H1 (cell line): ENCODE measurements at regions not wholly inside any gene's neighbourhood (a gene's known extent, or its start where the extent isn't known, plus 50 kb on each side); places are given as distances from the start of the nearest gene placed in this dataset.

Source experiments
- CTCF ChIA-PET: fragments of 300-600 bp; sonication (Branson Sonifier 250); formaldehyde crosslinking; loops from one replicate; lab custom pipeline; 2021; ENCODE audit not compliant: partially characterized antibody; lab: Charles Lee
- POLR2A ChIA-PET: fragments of 300-600 bp; sonication (Branson Sonifier 250); formaldehyde crosslinking; loops from one replicate; lab custom pipeline; 2021; ENCODE audit warnings: inconsistent platforms; ENCODE audit not compliant: partially characterized antibody; lab: Charles Lee
- DNase-seq, 2 experiments: peaks; one replicate each; pipeline versions ENCODE4 v3.0.0 to v3.0.0-alpha.2; 2010 to 2022; ENCODE audit warnings: low spot score in 2 of 2, low read depth in 1 of 2, mixed read lengths in 1 of 2
- FAIRE-seq: peaks from 2 replicates; lab custom pipeline; 2011; peaks lifted over from hg19 to GRCh38; lab: Jason Lieb, UNC
- H2AFZ ChIP-seq: 2 replicates; pipeline ENCODE4 v1.8.1; 2012; ENCODE audit warnings: low read length, inconsistent platforms
- H2AK5ac ChIP-seq: 2 replicates; pipeline ENCODE4 v1.6.1; 2013; ENCODE audit warnings: low read depth, low read length
- H2BK120ac ChIP-seq: replicated peaks from 2 replicates; pipeline ENCODE3; 2013; ENCODE audit warnings: low read depth, low read length, inconsistent platforms
- H2BK12ac ChIP-seq: 2 replicates; pipeline ENCODE4 v1.6.1; 2013; ENCODE audit warnings: low read depth, low read length
- H2BK15ac ChIP-seq: 2 replicates; pipeline ENCODE4 v1.6.1; 2013; ENCODE audit warnings: low read length
- H2BK20ac ChIP-seq: 2 replicates; pipeline ENCODE4 v1.6.1; 2013; ENCODE audit warnings: low read length
- H2BK5ac ChIP-seq: 2 replicates; pipeline ENCODE4 v1.6.1; 2013; ENCODE audit warnings: low read depth, low read length
- H3K14ac ChIP-seq: 2 replicates; pipeline ENCODE4 v1.6.1; 2013; ENCODE audit warnings: inconsistent platforms; ENCODE audit not compliant: insufficient read length
- H3K18ac ChIP-seq: 2 replicates; pipeline ENCODE4 v1.6.1; 2013; ENCODE audit warnings: low read length; ENCODE audit errors: extremely low read depth
- H3K23ac ChIP-seq: 2 replicates; pipeline ENCODE4 v1.6.1; 2013; ENCODE audit warnings: inconsistent platforms; ENCODE audit not compliant: insufficient read length
- H3K23me2 ChIP-seq: 2 replicates; pipeline ENCODE4 v1.6.1; 2013; ENCODE audit warnings: low read depth, low read length
- H3K27ac ChIP-seq: 2 replicates; pipeline ENCODE4 v1.6.1; 2011; ENCODE audit warnings: low read depth, low read length, inconsistent platforms
- H3K27me3 ChIP-seq, 4 experiments: replicated peaks in 1 of 4; 1 replicate in 1 of 4; 2 replicates in 3 of 4; pipeline versions ENCODE4 v1.6.1 to v1.8.1; 2011 to 2013; ENCODE audit warnings: low read length in 3 of 4, mild to moderate bottlenecking in 3 of 4, inconsistent platforms in 2 of 4, mixed read lengths in 2 of 4, moderate library complexity in 1 of 4; ENCODE audit not compliant: control insufficient read depth in 3 of 4, insufficient read depth in 3 of 4; ENCODE audit errors: extremely low read depth in 1 of 4
- H3K36me3 ChIP-seq, 4 experiments: 2 replicates each; pipeline versions ENCODE4 v1.6.1 to v1.8.1; 2011 to 2013; ENCODE audit warnings: mild to moderate bottlenecking in 4 of 4, low read length in 3 of 4, moderate library complexity in 2 of 4, control low read depth in 1 of 4, inconsistent platforms in 1 of 4; ENCODE audit not compliant: insufficient read depth in 4 of 4, control insufficient read depth in 2 of 4
- H3K4ac ChIP-seq: replicated peaks from 2 replicates; pipeline ENCODE3; 2013; ENCODE audit warnings: low read length, low read depth, mixed read lengths, inconsistent platforms; ENCODE audit not compliant: insufficient read length
- H3K4me1 ChIP-seq, 4 experiments: replicated peaks in 1 of 4; 1 replicate in 1 of 4; 2 replicates in 3 of 4; pipeline versions ENCODE4 v1.6.1 to v1.8.1; 2011 to 2013; ENCODE audit warnings: low read length in 3 of 4, inconsistent platforms in 2 of 4, mixed read lengths in 1 of 4; ENCODE audit not compliant: insufficient read depth in 4 of 4, control insufficient read depth in 3 of 4
- H3K4me2 ChIP-seq, 2 experiments: 2 replicates each; pipeline versions ENCODE4 v1.6.1 to v1.8.1; 2011 to 2013; ENCODE audit warnings: low read depth in 2 of 2, low read length in 2 of 2, control low read depth in 1 of 2, inconsistent platforms in 1 of 2, mild to moderate bottlenecking in 1 of 2; ENCODE audit not compliant: insufficient read depth in 1 of 2
- H3K4me3 ChIP-seq, 4 experiments: fragments of 200-600, 300-600 bp in 1 of 4; sonication (generic), shearing (Covaris generic), sonication (Bioruptor Twin) in 1 of 4; 2 replicates each; pipeline versions ENCODE4 v1.5.1 to v1.8.1; 2011 to 2016; ENCODE audit warnings: low read length in 4 of 4, low read depth in 3 of 4, control low read depth in 2 of 4, inconsistent platforms in 2 of 4, mild to moderate bottlenecking in 2 of 4, mixed read lengths in 1 of 4, moderate library complexity in 1 of 4; ENCODE audit not compliant: insufficient read depth in 2 of 4; ENCODE audit errors: extremely low read depth in 1 of 4
- H3K56ac ChIP-seq: replicated peaks from 2 replicates; pipeline ENCODE3; 2013; ENCODE audit warnings: low read depth, mild to moderate bottlenecking, mixed read lengths, low read length, inconsistent platforms; ENCODE audit not compliant: insufficient read length
- H3K79me1 ChIP-seq: 2 replicates; pipeline ENCODE4 v1.6.1; 2013; ENCODE audit warnings: low read depth, low read length, control low read depth
- H3K79me2 ChIP-seq, 2 experiments: 2 replicates each; pipeline versions ENCODE4 v1.6.1 to v1.8.1; 2012 to 2013; ENCODE audit warnings: low read length in 2 of 2, mild to moderate bottlenecking in 2 of 2, inconsistent platforms in 1 of 2; ENCODE audit not compliant: insufficient read depth in 2 of 2, control insufficient read depth in 1 of 2
- H3K9ac ChIP-seq, 4 experiments: replicated peaks in 1 of 4; 1 replicate in 1 of 4; 2 replicates in 3 of 4; pipeline versions ENCODE4 v1.6.1 to v1.8.1; 2011 to 2013; ENCODE audit warnings: low read depth in 3 of 4, low read length in 3 of 4, control low read depth in 2 of 4, mild to moderate bottlenecking in 2 of 4, moderate library complexity in 2 of 4, inconsistent platforms in 1 of 4; ENCODE audit errors: extremely low read depth in 1 of 4
- H3K9me3 ChIP-seq, 2 experiments: 2 replicates each; pipeline versions ENCODE4 v1.6.1 to v1.8.1; 2012 to 2013; ENCODE audit warnings: mild to moderate bottlenecking in 2 of 2, moderate library complexity in 2 of 2, control low read depth in 1 of 2, inconsistent platforms in 1 of 2, low read depth in 1 of 2, low read length in 1 of 2, mixed read lengths in 1 of 2; ENCODE audit not compliant: insufficient read depth in 2 of 2
- H4K20me1 ChIP-seq, 2 experiments: replicated peaks in 1 of 2; 2 replicates each; pipeline versions ENCODE3 to v1.8.1; 2011 to 2013; ENCODE audit warnings: inconsistent platforms in 2 of 2, low read length in 2 of 2, mild to moderate bottlenecking in 1 of 2; ENCODE audit not compliant: insufficient read depth in 2 of 2, control insufficient read depth in 1 of 2
- H4K5ac ChIP-seq: 2 replicates; pipeline ENCODE4 v1.6.1; 2013; ENCODE audit warnings: low read length, low read depth, mixed read lengths, inconsistent platforms; ENCODE audit not compliant: insufficient read length
- H4K8ac ChIP-seq: 2 replicates; pipeline ENCODE4 v1.8.0; 2013; ENCODE audit warnings: mild to moderate bottlenecking, moderate library complexity, low read length, inconsistent platforms; ENCODE audit not compliant: insufficient read depth; ENCODE audit errors: extremely low read depth
- H4K91ac ChIP-seq: replicated peaks from 2 replicates; pipeline ENCODE3; 2013; ENCODE audit warnings: low read length, mixed read lengths, inconsistent platforms; ENCODE audit not compliant: insufficient read length
- CBX8 ChIP-seq: fragments of 300-800, 300-1000 bp; sonication (generic); IDR thresholded peaks from 2 replicates; pipeline ENCODE4 v1.7.1; 2016; ENCODE audit warnings: low read depth, low read length, borderline replicate concordance
- FOSL1 ChIP-seq: IDR thresholded peaks from 2 replicates; pipeline ENCODE4 v1.6.1; 2011; ENCODE audit warnings: mild to moderate bottlenecking, low read depth, low read length, moderate library complexity; ENCODE audit not compliant: insufficient read depth
- MAFK ChIP-seq: IDR thresholded peaks from 2 replicates; pipeline ENCODE4 v1.6.1; 2012; ENCODE audit warnings: low read depth, mild to moderate bottlenecking, improper control_type of control experiment, low read length
- SIX5 ChIP-seq: IDR thresholded peaks from 2 replicates; pipeline ENCODE4 v1.6.1; 2011; ENCODE audit warnings: mild to moderate bottlenecking, low read depth, low read length
- SRF ChIP-seq: IDR thresholded peaks from 2 replicates; pipeline ENCODE4 v1.6.1; 2011; ENCODE audit warnings: mild to moderate bottlenecking, low read depth, low read length, moderate library complexity
- TF ChIP-seq, protein P1 (sequence below), 3 experiments: IDR thresholded peaks; 1 replicate in 2 of 3; 2 replicates in 1 of 3; pipeline versions ENCODE4 v1.5.1 to v1.6.1; 2011; ENCODE audit warnings: low read length in 3 of 3, mild to moderate bottlenecking in 3 of 3, inconsistent platforms in 2 of 3, low read depth in 1 of 3, moderate library complexity in 1 of 3; ENCODE audit not compliant: insufficient read depth in 1 of 3; ENCODE audit errors: control extremely low read depth in 1 of 3

- FAIRE-seq (no peak), DNase-seq (no peak)
- no peak overlapping the region for H4K8ac ChIP-seq
- H3K23ac ChIP-seq: no peak overlapping the region
- no peak overlapping the region for H2BK20ac ChIP-seq
- H2BK15ac ChIP-seq: no peak overlapping the region
- no peaks in the 10 kb centered on the region for H3K23me2 ChIP-seq
- H3K79me2 ChIP-seq: no peaks in the 10 kb centered on the region
- H2BK5ac ChIP-seq: no peak overlapping the region
- no peaks in the 10 kb centered on the region for H3K36me3 ChIP-seq
- no peak overlapping the region for H3K18ac ChIP-seq
- H2BK12ac ChIP-seq: no peak overlapping the region
- H3K9ac ChIP-seq: no peak overlapping the region
- TF ChIP-seq CBX8: no peak
- TF ChIP-seq MAFK: no peak
- TF ChIP-seq, protein P1, sequence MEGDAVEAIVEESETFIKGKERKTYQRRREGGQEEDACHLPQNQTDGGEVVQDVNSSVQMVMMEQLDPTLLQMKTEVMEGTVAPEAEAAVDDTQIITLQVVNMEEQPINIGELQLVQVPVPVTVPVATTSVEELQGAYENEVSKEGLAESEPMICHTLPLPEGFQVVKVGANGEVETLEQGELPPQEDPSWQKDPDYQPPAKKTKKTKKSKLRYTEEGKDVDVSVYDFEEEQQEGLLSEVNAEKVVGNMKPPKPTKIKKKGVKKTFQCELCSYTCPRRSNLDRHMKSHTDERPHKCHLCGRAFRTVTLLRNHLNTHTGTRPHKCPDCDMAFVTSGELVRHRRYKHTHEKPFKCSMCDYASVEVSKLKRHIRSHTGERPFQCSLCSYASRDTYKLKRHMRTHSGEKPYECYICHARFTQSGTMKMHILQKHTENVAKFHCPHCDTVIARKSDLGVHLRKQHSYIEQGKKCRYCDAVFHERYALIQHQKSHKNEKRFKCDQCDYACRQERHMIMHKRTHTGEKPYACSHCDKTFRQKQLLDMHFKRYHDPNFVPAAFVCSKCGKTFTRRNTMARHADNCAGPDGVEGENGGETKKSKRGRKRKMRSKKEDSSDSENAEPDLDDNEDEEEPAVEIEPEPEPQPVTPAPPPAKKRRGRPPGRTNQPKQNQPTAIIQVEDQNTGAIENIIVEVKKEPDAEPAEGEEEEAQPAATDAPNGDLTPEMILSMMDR (IDR thresholded peaks at IDR 0.05; ENCODE audit: control extremely low read depth in 1 of 3, insufficient read depth in 1 of 3, low read depth in 1 of 3, low read length in 3 of 3): no peak
- TF ChIP-seq SIX5: no peak
- TF ChIP-seq SRF: no peak
- TF ChIP-seq FOSL1: no peak
- TF ChIP-seq, all 59 proteins: peak for 0
- POLR2A ChIA-PET: no interaction called here
- Histone ChIP-seq H4K91ac (no peak overlapping the region), H3K4me2 (no peak overlapping the region), H3K4me1 (no peaks in the 10 kb centered on the region), H3K14ac (no peak overlapping the region), H3K4me3 (no peak overlapping the region), H2AFZ (no peak overlapping the region), H3K27ac (no peak overlapping the region), H3K79me1 (no peaks in the 10 kb centered on the region), H4K20me1 (no peaks in the 10 kb centered on the region), H3K56ac (no peak overlapping the region), H3K9me3 (no peaks in the 10 kb centered on the region), H2BK120ac (no peak overlapping the region), H4K5ac (no peak overlapping the region), H2AK5ac (no peak overlapping the region), H3K4ac (no peak overlapping the region), H3K27me3 (no peaks in the 10 kb centered on the region)
- CTCF ChIA-PET: no interaction called here
Measured at GRCh38 chr18:27855486-27855885, 321.4 kb downstream of the CDH2 start.
